NCI-H2081 treated with DMSO at 0.1 percent for 48 hours (cell line): ENCODE measurements at regions not wholly inside any gene's neighbourhood (a gene's known extent, or its start where the extent isn't known, plus 50 kb on each side); places are given as distances from the start of the nearest gene placed in this dataset.

Experiments
- DNase-seq: peaks from one replicate; lab custom pipeline; 2025; lab: John Stamatoyannopoulos, UW

DNA sequence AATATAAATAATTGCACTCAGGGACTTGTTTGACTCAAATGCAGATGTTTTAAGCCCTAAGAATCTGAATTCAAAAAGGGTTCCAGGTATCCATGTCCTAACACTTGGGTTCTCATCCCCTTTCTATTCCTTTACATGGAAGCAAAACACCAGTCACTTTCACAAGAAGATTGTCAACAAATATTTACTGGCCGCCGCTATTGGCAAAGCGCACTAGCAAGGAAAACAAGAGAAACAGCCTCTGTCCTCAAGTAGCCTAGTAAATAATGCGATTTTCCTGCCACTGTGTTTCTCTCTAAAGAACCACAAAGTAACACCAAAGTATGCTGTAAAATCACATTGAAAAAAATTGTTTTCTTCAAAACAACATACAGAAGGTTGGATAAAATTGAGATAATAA, 66.7 kb upstream of the EZH2 start:
- DNase-seq: no peak

- DNase-seq: no peak
Measured at GRCh38 chr7:148944935-148945934, 61.1 kb upstream of the EZH2 start.

DNA sequence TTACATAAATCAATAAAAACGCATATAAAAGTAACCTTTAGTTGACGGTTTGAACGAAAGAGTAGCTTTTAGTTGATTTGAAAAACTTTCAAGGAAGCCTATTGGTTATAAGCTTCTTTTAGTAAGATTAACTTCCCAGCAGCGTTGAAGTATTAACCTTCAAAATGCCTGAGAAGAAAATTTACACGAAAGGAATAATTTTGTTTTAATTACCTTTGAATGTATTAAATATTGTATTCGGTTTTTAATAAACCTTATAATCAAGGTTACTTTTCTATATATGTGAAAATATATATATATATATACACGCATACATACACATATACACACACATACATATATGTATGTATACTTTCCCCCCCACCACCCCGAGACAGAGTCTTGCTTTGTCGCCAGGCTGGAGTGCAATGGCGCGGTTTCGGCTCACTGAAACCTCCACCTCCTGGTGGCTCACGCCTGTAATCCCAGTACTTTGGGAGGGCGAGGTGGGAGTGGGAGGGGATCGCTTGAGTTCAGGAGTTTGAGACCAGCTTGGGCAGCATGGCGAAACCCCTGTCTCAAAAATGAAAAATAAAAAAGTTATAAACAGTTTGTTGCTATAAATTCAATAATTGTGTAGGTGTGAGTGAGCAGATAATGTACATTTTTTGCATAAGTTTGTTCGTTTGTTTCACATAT, 57.6 kb upstream of the EZH2 start:
- peak; percentile 52 for DNase-seq

DNA sequence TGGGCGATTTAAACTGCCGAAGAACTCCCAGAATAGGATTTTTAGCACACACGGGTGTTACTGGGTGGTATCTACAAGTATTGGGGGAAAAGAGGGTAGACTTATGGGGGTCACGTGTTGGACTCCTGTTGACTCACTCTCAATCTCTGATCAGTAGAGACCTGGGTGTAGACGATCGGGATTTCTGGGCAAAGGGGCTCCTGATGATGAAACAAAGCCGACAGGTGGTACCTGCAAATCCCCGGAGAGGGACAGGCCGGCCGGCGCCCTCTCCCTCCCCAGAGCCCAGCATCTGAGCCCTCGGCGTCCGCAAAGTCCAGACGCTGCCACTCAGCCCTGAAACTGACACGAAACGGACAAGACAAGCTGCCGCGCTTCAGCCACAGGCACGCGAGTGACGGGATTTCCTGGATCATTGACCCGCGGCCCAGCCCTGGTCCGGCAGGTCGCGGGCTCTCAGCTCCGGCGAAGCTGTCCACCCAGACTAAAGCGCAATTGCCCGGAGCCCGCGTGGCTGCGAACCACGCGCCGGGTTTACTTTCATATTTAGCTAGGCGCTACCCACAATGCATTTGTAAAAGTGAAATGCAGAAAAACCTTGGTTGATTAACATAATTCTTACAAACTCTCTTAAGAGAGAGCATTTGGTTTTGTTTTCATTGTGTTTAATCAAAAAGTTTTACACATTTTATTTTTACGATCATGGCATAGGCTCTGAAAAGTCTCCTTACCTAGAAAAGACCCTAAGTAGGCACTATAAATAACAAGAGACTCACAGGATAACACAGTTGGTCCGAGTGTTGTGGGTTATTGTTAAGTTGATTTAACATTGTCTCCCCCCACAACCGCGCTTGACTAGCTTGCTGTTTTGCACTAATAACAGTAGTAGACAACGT, 56.9 kb upstream of the EZH2 start:
- DNase-seq: peak; percentile 82

GRCh38 chr7:148939128-148939755, 55.2 kb upstream of the EZH2 start:
- DNase-seq: no peak

DNA sequence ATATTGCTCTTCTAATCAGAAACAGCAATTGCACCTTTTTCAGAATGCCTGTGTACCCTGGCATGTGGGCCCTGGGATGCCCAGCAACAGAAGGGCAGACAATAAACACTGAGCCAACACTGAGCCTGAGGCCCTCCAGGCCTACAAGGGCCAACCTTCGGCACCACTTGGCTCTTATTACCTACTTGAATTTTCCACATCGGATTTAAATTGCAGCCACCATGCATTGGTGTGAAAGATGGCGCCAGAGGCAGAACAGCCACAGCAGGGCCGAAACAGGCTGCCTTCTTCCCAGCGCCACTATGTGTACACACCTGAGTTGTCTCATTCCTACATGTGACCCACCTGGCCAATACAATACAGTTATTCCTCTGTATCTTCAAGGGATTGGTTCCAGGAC, 51.4 kb upstream of the EZH2 start:
- DNase-seq: no peak
